ENCODE measurements at regions not wholly inside any gene's neighbourhood (a gene's known extent, or its start where the extent isn't known, plus 50 kb on each side); places are given as distances from the start of the nearest gene placed in this dataset.
"Not testable (repeated sequence)": the region's sequence is repeated elsewhere in the genome, so short reads cannot be mapped to it uniquely, and the experiment has no call there.

DNA sequence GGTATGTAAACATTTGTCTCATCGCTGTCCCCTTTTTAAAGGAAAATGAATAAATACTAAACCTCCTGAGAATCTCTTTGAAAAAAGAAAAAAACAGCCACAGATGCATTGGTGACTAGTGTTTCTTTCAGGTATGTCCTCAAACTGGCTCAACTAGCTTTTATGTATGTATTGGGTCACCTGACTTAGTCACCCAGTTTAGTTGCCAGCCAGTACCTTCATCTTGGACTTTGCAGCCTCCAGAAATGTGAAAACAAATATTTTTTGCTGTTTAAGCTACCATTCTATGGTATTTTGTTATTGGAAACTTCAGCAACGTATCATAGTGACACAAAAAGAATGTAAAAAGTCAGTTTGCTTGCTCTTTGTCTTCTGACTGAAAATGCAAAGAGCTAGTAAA is 1263.5 kb downstream of the FAM133A start:
- no peaks in the 10 kb centered on the region for H3K4me1 Mint-ChIP-seq
- H3K79me2 ChIP-seq (replicated peaks; ENCODE audit: insufficient read depth): no peaks in the 10 kb centered on the region
- no peak overlapping the region for H2AFZ ChIP-seq
- H3K27me3 ChIP-seq (ENCODE audit: insufficient read depth): no peaks in the 10 kb centered on the region
- H3K4me3 Mint-ChIP-seq: no peak overlapping the region
- DNase-seq (ENCODE audit: low spot score) (no peak), ATAC-seq (no peak)
- TF ChIP-seq STAT1 (IDR thresholded peaks at IDR 0.05; ENCODE audit: unreplicated experiment): no peak
- H3K4me2 ChIP-seq: no peak overlapping the region
- H3K4me3 ChIP-seq: no peak overlapping the region
- 0 out of 3 replicates have a peak, but pooled peaks cover 4% of the 10 kb centered on the region for H3K36me3 Mint-ChIP-seq (ENCODE audit: low read depth)
- no peaks in the 10 kb centered on the region for H3K36me3 ChIP-seq (ENCODE audit: insufficient read depth)
- no peaks in the 10 kb centered on the region for H3K27me3 Mint-ChIP-seq (ENCODE audit: insufficient read depth, low read depth, poor library complexity)
- H3K27ac ChIP-seq (ENCODE audit: low read depth): no peak overlapping the region
- no peaks in the 10 kb centered on the region for H3K4me1 ChIP-seq (ENCODE audit: insufficient read depth)
- H4K20me1 ChIP-seq (replicated peaks; ENCODE audit: insufficient read depth): no peaks in the 10 kb centered on the region
- H3K9me3 Mint-ChIP-seq: peaks cover 5% of the 10 kb centered on the region
- H3F3A ChIP-seq (replicated peaks; ENCODE audit: low read depth): no peaks in the 10 kb centered on the region
- no peaks in the 10 kb centered on the region; the same call in 1 of the 2 replicates for H3K9me2 ChIP-seq (ENCODE audit: insufficient read depth)
- H3K27ac Mint-ChIP-seq: no peak overlapping the region

- Histone ChIP-seq H3K27ac (ENCODE audit: low read depth) (no peak overlapping the region), H3F3A (replicated peaks; ENCODE audit: low read depth) (no peaks in the 10 kb centered on the region), H4K20me1 (replicated peaks; ENCODE audit: insufficient read depth) (no peaks in the 10 kb centered on the region), H3K9me2 (ENCODE audit: insufficient read depth) (no peaks in the 10 kb centered on the region), H2AFZ (no peak overlapping the region), H3K27me3 (ENCODE audit: insufficient read depth) (no peaks in the 10 kb centered on the region), H3K36me3 (ENCODE audit: insufficient read depth) (no peaks in the 10 kb centered on the region), H3K4me1 (ENCODE audit: insufficient read depth) (no peaks in the 10 kb centered on the region), H3K79me2 (replicated peaks; ENCODE audit: insufficient read depth) (no peaks in the 10 kb centered on the region), H3K4me3 (no peak overlapping the region), H3K4me2 (no peak overlapping the region)
- no peak for ATAC-seq
- no peak overlapping the region for H3K27ac Mint-ChIP-seq
- H3K9me3 Mint-ChIP-seq: peaks cover 2% of the 10 kb centered on the region
- TF ChIP-seq CTCF (conservative IDR thresholded peaks at IDR 0.05; ENCODE audit: low read depth in 2 of 2) (no peak), ZNF331 (CRISPR knock-in tag; IDR thresholded peaks at IDR 0.05; ENCODE audit: low read depth) (no peak)
- H3K27me3 Mint-ChIP-seq (ENCODE audit: insufficient read depth, low read depth, poor library complexity): no peaks in the 10 kb centered on the region
- DNase-seq (ENCODE audit: low spot score): no peak
- H3K4me1 Mint-ChIP-seq: no peaks in the 10 kb centered on the region
- H3K4me3 Mint-ChIP-seq: no peak overlapping the region
- peaks cover 9% of the 10 kb centered on the region; the same call in 1 of the 3 replicates for H3K36me3 Mint-ChIP-seq (ENCODE audit: low read depth)
Measured at GRCh38 chrX:94942603-94943002, 1268.6 kb downstream of the FAM133A start.

- not testable (repeated sequence) for H3K27ac ChIP-seq (ENCODE audit: low read depth); H3K9me3 Mint-ChIP-seq; DNase-seq (ENCODE audit: low spot score); H3K9me2 ChIP-seq (ENCODE audit: insufficient read depth); H3K79me2 ChIP-seq (replicated peaks; ENCODE audit: insufficient read depth); H2AFZ ChIP-seq; H3K36me3 Mint-ChIP-seq (ENCODE audit: low read depth); H3K27me3 ChIP-seq (ENCODE audit: insufficient read depth); H3K36me3 ChIP-seq (ENCODE audit: insufficient read depth); H3K4me2 ChIP-seq; H4K20me1 ChIP-seq (replicated peaks; ENCODE audit: insufficient read depth); ATAC-seq; H3K4me3 ChIP-seq; H3K4me3 Mint-ChIP-seq; H3F3A ChIP-seq (replicated peaks; ENCODE audit: low read depth); H3K27me3 Mint-ChIP-seq (ENCODE audit: insufficient read depth, low read depth, poor library complexity); H3K27ac Mint-ChIP-seq; H3K4me1 Mint-ChIP-seq; H3K4me1 ChIP-seq (ENCODE audit: insufficient read depth)
Measured at GRCh38 chrX:94946137-94946536, 1272.1 kb downstream of the FAM133A start.

DNA sequence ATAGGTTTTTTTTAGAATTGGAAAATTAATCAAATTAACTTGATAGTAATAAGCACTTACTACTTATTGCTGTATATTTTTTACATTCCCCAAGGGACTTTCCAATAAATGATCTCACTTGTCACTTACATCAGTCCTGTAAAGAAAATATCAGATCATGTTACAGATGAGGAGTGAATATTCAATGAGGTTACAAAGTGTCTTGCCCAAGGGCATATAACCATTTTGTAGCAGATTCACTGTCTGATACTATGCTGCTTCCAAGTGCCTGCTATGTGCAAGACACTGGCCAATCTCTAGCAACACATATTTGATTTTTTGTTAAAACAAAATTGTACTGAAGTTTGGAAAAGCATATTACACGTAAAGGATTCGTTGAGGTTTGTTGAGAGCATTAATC is 1287.7 kb downstream of the FAM133A start:
- no peak for ATAC-seq
- Histone ChIP-seq H3K27me3 (ENCODE audit: insufficient read depth) (no peaks in the 10 kb centered on the region), H4K20me1 (replicated peaks; ENCODE audit: insufficient read depth) (no peaks in the 10 kb centered on the region), H3K36me3 (ENCODE audit: insufficient read depth) (no peaks in the 10 kb centered on the region), H3K4me2 (no peak overlapping the region), H3K4me3 (no peak overlapping the region), H3K27ac (ENCODE audit: low read depth) (no peak overlapping the region), H3K79me2 (replicated peaks; ENCODE audit: insufficient read depth) (no peaks in the 10 kb centered on the region), H2AFZ (no peak overlapping the region), H3F3A (replicated peaks; ENCODE audit: low read depth) (no peaks in the 10 kb centered on the region), H3K9me2 (ENCODE audit: insufficient read depth) (no peaks in the 10 kb centered on the region), H3K4me1 (ENCODE audit: insufficient read depth) (no peaks in the 10 kb centered on the region)
- DNase-seq (ENCODE audit: low spot score): no peak
- Mint-ChIP-seq H3K27me3 (ENCODE audit: insufficient read depth, low read depth, poor library complexity) (no peaks in the 10 kb centered on the region), H3K27ac (no peak overlapping the region), H3K9me3 (peaks cover 3% of the 10 kb centered on the region; the same call in 1 of the 3 replicates), H3K36me3 (ENCODE audit: low read depth) (no peaks in the 10 kb centered on the region), H3K4me3 (no peak overlapping the region), H3K4me1 (no peaks in the 10 kb centered on the region; the same call in 2 of the 3 replicates)
- TF ChIP-seq ZNF114 (CRISPR knock-in tag; IDR thresholded peaks at IDR 0.05) (no peak), JUNB (IDR thresholded peaks at IDR 0.05; ENCODE audit: unreplicated experiment) (no peak)

Data from GM23338 (cell line).